A673 (cell line): ENCODE measurements at regions not wholly inside any gene's neighbourhood (a gene's known extent, or its start where the extent isn't known, plus 50 kb on each side); places are given as distances from the start of the nearest gene placed in this dataset.

Experiments
- BruUV-seq: library from RNA; stranded (reverse); fragments of 400-500 nt; replicated peaks from 2 replicates; lab custom pipeline; 2021; lab: Mats Ljungman, UMichigan
- CTCF ChIA-PET: fragments of 300-600 bp; sonication (Branson Sonifier 250); formaldehyde crosslinking; loops from one replicate; lab custom pipeline; 2022; ENCODE audit warnings: antibody characterized with exemption; lab: Charles Lee
- POLR2A ChIA-PET: fragments of 300-600 bp; sonication (Branson Sonifier 250); formaldehyde crosslinking; loops from one replicate; lab custom pipeline; 2022; ENCODE audit warnings: antibody characterized with exemption; ENCODE audit not compliant: low non-redundant PET; lab: Charles Lee
- DNase-seq: peaks from one replicate; pipeline ENCODE4 v3.0.0-alpha.2; 2015; ENCODE audit warnings: low spot score
- H3K27ac ChIP-seq: fragments of 200-600 bp; sonication (generic); 2 replicates; pipeline ENCODE4 v1.5.1; 2016; ENCODE audit warnings: mixed run types, low read depth, mild to moderate bottlenecking, mixed read lengths, antibody characterized with exemption, low read length; ENCODE audit not compliant: poor library complexity, severe bottlenecking
- H3K27me3 ChIP-seq: fragments of 200-600 bp; sonication (generic); replicated peaks from 2 replicates; pipeline ENCODE4 v1.6.1; 2017; ENCODE audit warnings: mixed run types, low read depth, mild to moderate bottlenecking, mixed read lengths, antibody characterized with exemption, low read length; ENCODE audit not compliant: insufficient read depth, poor library complexity
- H3K36me3 ChIP-seq: fragments of 200-600 bp; sonication (generic); 2 replicates; pipeline ENCODE4 v1.6.1; 2016; ENCODE audit warnings: mixed run types, mild to moderate bottlenecking, mixed read lengths, antibody characterized with exemption, low read length; ENCODE audit not compliant: insufficient read depth, poor library complexity, severe bottlenecking
- H3K4me1 ChIP-seq: fragments of 200-600 bp; sonication (generic); 2 replicates; pipeline ENCODE4 v1.6.1; 2017; ENCODE audit warnings: mixed run types, mild to moderate bottlenecking, mixed read lengths, antibody characterized with exemption, low read length; ENCODE audit not compliant: insufficient read depth, poor library complexity, severe bottlenecking
- H3K4me3 ChIP-seq: fragments of 200-600 bp; sonication (generic); 2 replicates; pipeline ENCODE4 v1.5.1; 2016; ENCODE audit warnings: low read depth, mixed run types, mild to moderate bottlenecking, mixed read lengths, low read length; ENCODE audit not compliant: poor library complexity, severe bottlenecking
- H3K9me3 ChIP-seq: fragments of 200-600 bp; sonication (generic); 2 replicates; pipeline ENCODE4 v1.6.1; 2016; ENCODE audit warnings: mixed run types, low read depth, mild to moderate bottlenecking, mixed read lengths, antibody characterized with exemption, low read length; ENCODE audit not compliant: poor library complexity, severe bottlenecking
- CTCF ChIP-seq: fragments of 300-800, 200-600 bp; sonication (generic); conservative IDR thresholded peaks from 2 replicates; pipeline ENCODE4 v1.5.1; 2017; ENCODE audit warnings: low read depth, mild to moderate bottlenecking, antibody characterized with exemption, low read length, moderate library complexity, mixed read lengths
- EZH2 ChIP-seq: fragments of 200-600 bp; sonication (generic); IDR thresholded peaks from 2 replicates; pipeline ENCODE4 v1.6.1; 2017; ENCODE audit warnings: borderline replicate concordance, low read depth, mild to moderate bottlenecking, mixed read lengths, antibody characterized with exemption, low read length; ENCODE audit not compliant: poor library complexity, severe bottlenecking
- intact Hi-C: fragments of 100-400 bp; cut with micrococcal nuclease; formaldehyde crosslinking; loops from one replicate; pipeline ENCODE4 v1.10.0; 2022; ENCODE audit not compliant: unreplicated experiment

DNA sequence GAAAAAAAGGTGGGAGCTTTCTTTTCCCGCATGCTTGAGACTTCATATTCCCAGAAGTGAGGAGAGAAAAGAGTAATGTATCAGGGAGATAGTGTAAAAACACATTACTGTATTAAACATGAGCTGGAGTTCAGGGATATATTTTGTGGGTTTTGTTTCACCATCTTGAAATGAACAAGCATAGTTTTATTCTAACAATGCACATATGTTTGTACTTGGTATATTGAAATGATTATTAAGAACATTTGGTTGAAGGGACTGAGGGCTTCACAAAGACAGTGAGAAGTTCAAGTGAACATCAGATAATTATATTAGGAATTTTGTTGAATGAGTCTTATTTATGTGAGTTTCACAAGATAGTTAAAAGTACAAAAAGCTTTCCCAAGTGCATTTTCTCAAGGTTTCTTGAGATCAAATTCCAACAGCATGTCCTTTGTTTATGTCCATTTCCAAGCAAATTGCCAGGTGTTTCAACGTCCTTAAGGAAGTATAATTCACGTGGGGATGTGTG, 368.8 kb downstream of the ANKRD50 start:
- intact Hi-C loops, result no loop called here
- H3K4me1 ChIP-seq, result no peaks in the 10 kb centered on the region
- no peaks in the 10 kb centered on the region for H3K27me3 ChIP-seq
- CTCF ChIA-PET, result no interaction called here
- TF ChIP-seq EZH2, result no peak
- no peak for TF ChIP-seq CTCF
- no peak overlapping the region for H3K4me3 ChIP-seq
- no peaks in the 10 kb centered on the region for H3K9me3 ChIP-seq
- no TSS peak for BruUV-seq
- no peaks in the 10 kb centered on the region for H3K36me3 ChIP-seq
- no peak for DNase-seq
- no peak overlapping the region for H3K27ac ChIP-seq
- POLR2A ChIA-PET, result no interaction called here

- TF ChIP-seq CTCF (no peak), EZH2 (no peak)
- H3K9me3 ChIP-seq, result peaks cover 9% of the 10 kb centered on the region
- BruUV-seq, result no TSS peak
- H3K4me3 ChIP-seq, result no peak overlapping the region
- POLR2A ChIA-PET, result no interaction called here
- H3K4me1 ChIP-seq, result no peaks in the 10 kb centered on the region
- no peaks in the 10 kb centered on the region for H3K36me3 ChIP-seq
- CTCF ChIA-PET, result no interaction called here
- intact Hi-C loops, result no loop called here
- no peaks in the 10 kb centered on the region for H3K27me3 ChIP-seq
- DNase-seq, result no peak
- H3K27ac ChIP-seq, result no peak overlapping the region
Measured at GRCh38 chr4:124372916-124373315, 339.6 kb downstream of the ANKRD50 start.

DNA sequence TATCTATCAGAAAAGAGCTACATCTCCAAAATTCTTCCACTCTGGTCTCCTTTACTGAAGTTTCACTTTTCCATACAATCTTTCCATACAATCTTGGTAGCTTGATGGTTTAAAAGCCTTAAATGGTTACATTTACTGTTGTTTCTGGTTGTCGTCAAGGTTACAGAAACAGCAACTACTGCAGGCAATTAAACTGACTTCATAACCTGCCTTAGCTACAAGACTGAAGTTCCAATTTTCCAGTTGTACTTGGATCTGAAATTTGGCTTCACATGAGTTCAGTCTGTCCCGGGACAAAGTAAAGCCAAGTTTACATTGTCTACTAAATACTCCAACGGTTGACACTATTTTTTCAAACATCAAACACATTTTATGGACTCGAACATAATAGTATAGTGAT, 326.4 kb downstream of the ANKRD50 start:
- CTCF ChIA-PET, result no interaction called here
- Histone ChIP-seq H3K4me3 (no peak overlapping the region), H3K36me3 (no peaks in the 10 kb centered on the region), H3K4me1 (peaks cover 16% of the 10 kb centered on the region), H3K9me3 (no peaks in the 10 kb centered on the region), H3K27me3 (no peaks in the 10 kb centered on the region), H3K27ac (no peak overlapping the region)
- intact Hi-C loops, result no loop called here
- BruUV-seq, result no TSS peak
- POLR2A ChIA-PET, result no interaction called here
- TF ChIP-seq CTCF, result no peak
- no peak for TF ChIP-seq EZH2
- no peak for DNase-seq
